Mammary epithelial cell (primary cell): ENCODE measurements at regions not wholly inside any gene's neighbourhood (a gene's known extent, or its start where the extent isn't known, plus 50 kb on each side); places are given as distances from the start of the nearest gene placed in this dataset.

Experiments
- CTCF ChIP-seq, 2 donors: IDR thresholded peaks in 1 of 2; conservative IDR thresholded peaks in 1 of 2; 2 replicates each; pipeline ENCODE4 v1.5.1; 2011 to 2012; ENCODE audit warnings: inconsistent platforms in 2 of 2, low read length in 2 of 2, mild to moderate bottlenecking in 2 of 2, control low read depth in 1 of 2, low read depth in 1 of 2; ENCODE audit not compliant: insufficient read depth in 1 of 2; ENCODE audit errors: extremely low read depth in 1 of 2
- EZH2 ChIP-seq: IDR thresholded peaks from 2 replicates; pipeline ENCODE4 v1.6.1; 2012; ENCODE audit warnings: low read length, inconsistent platforms, borderline replicate concordance

GRCh38 chr6:119517428-119517827 is 167.9 kb upstream of the MAN1A1 start:
- TF ChIP-seq CTCF (conservative IDR thresholded peaks at IDR 0.05 in 1 of 2, IDR thresholded peaks at IDR 0.05 in 1 of 2; ENCODE audit: extremely low read depth in 1 of 2, insufficient read depth in 1 of 2, low read depth in 1 of 2, low read length in 2 of 2) = no peak
- TF ChIP-seq EZH2 = no peak
